ENCODE measurements at regions not wholly inside any gene's neighbourhood (a gene's known extent, or its start where the extent isn't known, plus 50 kb on each side); places are given as distances from the start of the nearest gene placed in this dataset.

- no peak for TF ChIP-seq POLR2AphosphoS5 (IDR thresholded peaks at IDR 0.05)
- TF ChIP-seq CTCF (IDR thresholded peaks at IDR 0.05): no peak
Observed at GRCh38 chr17:71257096-71257495, 863.7 kb upstream of the SOX9 start.
